Breast epithelium (tissue), 3 donors: ENCODE measurements at regions not wholly inside any gene's neighbourhood (a gene's known extent, or its start where the extent isn't known, plus 50 kb on each side); places are given as distances from the start of the nearest gene placed in this dataset.
"Not testable (repeated sequence)": the region's sequence is repeated elsewhere in the genome, so short reads cannot be mapped to it uniquely, and the experiment has no call there.

Source experiments
- CTCF ChIP-seq, 3 donors: fragments of 450-650 bp; IDR thresholded peaks; one replicate each; pipeline ENCODE4 v1.5.1; 2016 to 2017; ENCODE audit warnings: antibody characterized with exemption in 3 of 3, mild to moderate bottlenecking in 3 of 3, moderate library complexity in 3 of 3
- POLR2A ChIP-seq: fragments of 450-650 bp; IDR thresholded peaks from one replicate; pipeline ENCODE4 v1.6.1; 2016; ENCODE audit warnings: antibody characterized with exemption, mild to moderate bottlenecking, moderate library complexity
- POLR2AphosphoS5 ChIP-seq, 3 donors: sonication (generic); formaldehyde crosslinking; IDR thresholded peaks; one replicate each; pipeline ENCODE4 v1.6.1; 2017; ENCODE audit warnings: antibody characterized with exemption in 3 of 3

DNA sequence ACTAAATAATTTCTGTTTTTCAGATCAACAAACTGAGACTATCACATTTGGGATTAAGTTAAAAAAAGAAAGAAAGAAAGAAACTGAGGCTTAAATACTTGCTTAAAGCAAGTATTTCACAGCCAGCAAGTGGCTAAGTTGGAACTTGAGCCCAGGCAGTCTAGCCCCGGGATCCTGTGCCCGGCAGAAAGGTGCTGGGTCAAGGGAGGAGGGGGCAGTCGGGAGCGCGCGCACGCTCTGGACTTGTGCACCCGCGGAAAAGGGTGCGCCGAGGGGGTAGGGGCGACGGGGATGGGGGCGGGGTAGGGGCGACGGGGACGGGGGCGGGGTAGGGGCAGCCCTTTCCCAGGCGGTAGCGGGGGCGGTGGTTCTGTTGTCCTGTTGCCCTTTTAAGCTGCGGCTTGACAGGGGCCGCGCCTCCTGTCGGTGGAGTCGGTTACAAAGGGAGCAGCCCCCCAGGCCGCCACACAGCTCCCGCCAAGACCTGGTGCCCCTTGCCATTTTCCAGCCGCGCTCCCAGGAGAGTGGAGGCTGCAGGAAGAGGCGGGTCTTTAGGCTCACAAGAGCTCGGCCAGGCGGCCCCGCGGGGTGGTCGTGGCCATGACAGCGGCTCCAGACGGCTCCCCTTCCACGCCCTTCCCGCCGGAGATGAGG is 60.6 kb downstream of the GOLGA8T start:
- not testable (repeated sequence) for TF ChIP-seq POLR2A; CTCF (IDR thresholded peaks at IDR 0.05); POLR2AphosphoS5 (IDR thresholded peaks at IDR 0.05)
